ENCODE measurements at regions not wholly inside any gene's neighbourhood (a gene's known extent, or its start where the extent isn't known, plus 50 kb on each side); places are given as distances from the start of the nearest gene placed in this dataset.
"Not testable (repeated sequence)": the region's sequence is repeated elsewhere in the genome, so short reads cannot be mapped to it uniquely, and the experiment has no call there.

DNA sequence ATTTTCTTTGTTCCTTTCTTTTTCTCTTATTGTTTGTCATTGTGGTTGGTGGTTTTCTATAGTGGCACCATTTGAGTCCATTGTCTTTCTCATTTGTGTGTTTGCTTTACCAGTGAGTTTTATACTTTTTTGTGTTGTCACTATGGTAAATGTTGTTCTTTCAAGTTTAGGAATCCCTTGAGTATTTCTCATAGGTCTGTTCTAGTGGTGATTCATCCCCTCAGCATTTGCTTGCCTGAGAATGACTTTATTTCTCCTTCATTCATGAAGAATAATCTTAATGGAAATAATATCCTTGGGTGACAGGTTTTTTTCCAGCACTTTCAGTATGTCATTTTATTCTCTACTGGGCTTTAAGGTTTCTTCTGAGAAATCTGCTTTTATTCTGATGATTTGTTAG lies 209.2 kb upstream of the ASCC3 start:
- no peak overlapping the region for H3K27ac ChIP-seq (ENCODE audit: low read depth, low read length, poor library complexity, severe bottlenecking)
- intact Hi-C loops (cut with micrococcal nuclease; ENCODE audit: unreplicated experiment): no loop called here
- ChIA-PET CTCF (ENCODE audit: unreplicated experiment) (no interaction called here), POLR2A (interaction anchor here (0.6 kb wide), 2 partner anchors 20 to 744 kb away, joined by 3 to 6 read pairs; no protein-coding TSS in a partner anchor)
- no peaks in the 10 kb centered on the region for H3K9me2 ChIP-seq (ENCODE audit: insufficient read depth, low read length)
- no TSS peak for BruUV-seq (replicated peaks)
- no peaks in the 10 kb centered on the region for H4K20me1 ChIP-seq (ENCODE audit: insufficient read depth, low read length)
- no peaks in the 10 kb centered on the region for H3K79me2 ChIP-seq (ENCODE audit: insufficient read depth, low read depth, low read length)
- H3K4me2 ChIP-seq (ENCODE audit: low read length): no peak overlapping the region
- H3K4me3 ChIP-seq (ENCODE audit: low read depth, low read length, poor library complexity, severe bottlenecking): no peak overlapping the region
- DNase-seq (ENCODE audit: low spot score): no peak
- no peak overlapping the region for H2AFZ ChIP-seq (ENCODE audit: low read length)
- H3K9me3 ChIP-seq (ENCODE audit: low read length): peaks cover 12% of the 10 kb centered on the region; the same call in 1 of the 2 replicates
- no peaks in the 10 kb centered on the region for H3K4me1 ChIP-seq (ENCODE audit: insufficient read depth, low read length, poor library complexity, severe bottlenecking)
- TF ChIP-seq EZH2phosphoT487 (IDR thresholded peaks at IDR 0.05; ENCODE audit: borderline replicate concordance, low read depth, low read length): no peak
- TF ChIP-seq, protein P1, sequence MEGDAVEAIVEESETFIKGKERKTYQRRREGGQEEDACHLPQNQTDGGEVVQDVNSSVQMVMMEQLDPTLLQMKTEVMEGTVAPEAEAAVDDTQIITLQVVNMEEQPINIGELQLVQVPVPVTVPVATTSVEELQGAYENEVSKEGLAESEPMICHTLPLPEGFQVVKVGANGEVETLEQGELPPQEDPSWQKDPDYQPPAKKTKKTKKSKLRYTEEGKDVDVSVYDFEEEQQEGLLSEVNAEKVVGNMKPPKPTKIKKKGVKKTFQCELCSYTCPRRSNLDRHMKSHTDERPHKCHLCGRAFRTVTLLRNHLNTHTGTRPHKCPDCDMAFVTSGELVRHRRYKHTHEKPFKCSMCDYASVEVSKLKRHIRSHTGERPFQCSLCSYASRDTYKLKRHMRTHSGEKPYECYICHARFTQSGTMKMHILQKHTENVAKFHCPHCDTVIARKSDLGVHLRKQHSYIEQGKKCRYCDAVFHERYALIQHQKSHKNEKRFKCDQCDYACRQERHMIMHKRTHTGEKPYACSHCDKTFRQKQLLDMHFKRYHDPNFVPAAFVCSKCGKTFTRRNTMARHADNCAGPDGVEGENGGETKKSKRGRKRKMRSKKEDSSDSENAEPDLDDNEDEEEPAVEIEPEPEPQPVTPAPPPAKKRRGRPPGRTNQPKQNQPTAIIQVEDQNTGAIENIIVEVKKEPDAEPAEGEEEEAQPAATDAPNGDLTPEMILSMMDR (conservative IDR thresholded peaks at IDR 0.05; ENCODE audit: low read length): no peak
- H3K36me3 ChIP-seq (ENCODE audit: insufficient read depth, low read length): no peaks in the 10 kb centered on the region

DNA sequence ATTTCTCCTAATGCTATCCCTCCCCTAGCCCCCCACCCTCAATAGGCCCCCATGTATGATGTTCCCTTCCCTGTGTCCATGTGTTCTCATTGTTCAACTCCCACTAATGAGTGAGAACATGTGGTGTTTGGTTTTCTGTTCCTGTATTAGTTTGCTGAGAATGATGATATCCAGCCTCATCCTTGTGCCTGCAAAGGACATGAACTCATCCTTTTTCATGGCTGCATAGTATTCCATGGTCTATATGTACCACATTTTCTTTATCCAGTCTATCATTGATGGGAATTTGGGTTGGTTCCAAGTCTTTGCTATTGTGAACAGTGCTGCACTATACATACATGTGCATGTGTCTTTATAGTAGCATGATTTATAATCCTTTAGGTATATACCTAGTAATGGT lies 217.5 kb upstream of the ASCC3 start:
- BruUV-seq (replicated peaks); H3K4me2 ChIP-seq (ENCODE audit: low read length); H2AFZ ChIP-seq (ENCODE audit: low read length); H3K27ac ChIP-seq (ENCODE audit: low read depth, low read length, poor library complexity, severe bottlenecking); H3K4me3 ChIP-seq (ENCODE audit: low read depth, low read length, poor library complexity, severe bottlenecking); CTCF ChIA-PET (ENCODE audit: unreplicated experiment); H3K9me3 ChIP-seq (ENCODE audit: low read length); POLR2A ChIA-PET; H3K9me2 ChIP-seq (ENCODE audit: insufficient read depth, low read length); intact Hi-C loops (cut with micrococcal nuclease; ENCODE audit: unreplicated experiment); H3K4me1 ChIP-seq (ENCODE audit: insufficient read depth, low read length, poor library complexity, severe bottlenecking); DNase-seq (ENCODE audit: low spot score); H4K20me1 ChIP-seq (ENCODE audit: insufficient read depth, low read length); H3K79me2 ChIP-seq (ENCODE audit: insufficient read depth, low read depth, low read length); H3K36me3 ChIP-seq (ENCODE audit: insufficient read depth, low read length): not testable (repeated sequence)

DNA sequence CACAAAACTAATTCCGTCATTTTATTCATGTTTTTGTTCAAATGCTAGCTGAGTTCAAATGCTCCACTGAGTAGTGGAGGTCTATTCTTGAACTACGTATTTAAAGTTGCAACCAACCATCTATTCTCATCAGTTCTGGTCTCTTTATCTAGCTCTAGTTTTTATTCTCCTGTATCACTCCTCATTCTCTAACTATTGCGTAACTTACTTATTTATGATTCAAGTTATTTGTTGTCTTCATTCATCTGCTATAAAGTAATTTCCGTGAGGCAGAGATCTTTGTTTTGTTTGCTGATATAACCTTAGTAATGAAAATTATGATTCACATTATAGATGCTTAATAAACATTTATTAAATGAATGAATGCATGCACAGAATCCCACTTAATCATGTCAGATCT lies 221.6 kb upstream of the ASCC3 start:
- Histone ChIP-seq H3K9me2 (ENCODE audit: insufficient read depth, low read length) (no peaks in the 10 kb centered on the region), H3K4me2 (ENCODE audit: low read length) (no peak overlapping the region), H2AFZ (ENCODE audit: low read length) (no peak overlapping the region), H3K9me3 (ENCODE audit: low read length) (no peaks in the 10 kb centered on the region), H3K4me3 (ENCODE audit: low read depth, low read length, poor library complexity, severe bottlenecking) (no peak overlapping the region), H3K27ac (ENCODE audit: low read depth, low read length, poor library complexity, severe bottlenecking) (no peak overlapping the region), H3K4me1 (ENCODE audit: insufficient read depth, low read length, poor library complexity, severe bottlenecking) (no peaks in the 10 kb centered on the region), H4K20me1 (ENCODE audit: insufficient read depth, low read length) (no peaks in the 10 kb centered on the region), H3K36me3 (ENCODE audit: insufficient read depth, low read length) (no peaks in the 10 kb centered on the region), H3K79me2 (ENCODE audit: insufficient read depth, low read depth, low read length) (no peaks in the 10 kb centered on the region)
- POLR2A ChIA-PET: interaction anchor here (0.6 kb wide), 1 partner anchor 458 kb away, joined by 4 read pairs; no protein-coding TSS in a partner anchor
- CTCF ChIA-PET (ENCODE audit: unreplicated experiment): no interaction called here
- TF ChIP-seq, protein P1 (conservative IDR thresholded peaks at IDR 0.05; ENCODE audit: low read length): no peak
- no peak for TF ChIP-seq EZH2phosphoT487 (IDR thresholded peaks at IDR 0.05; ENCODE audit: borderline replicate concordance, low read depth, low read length)
- BruUV-seq (replicated peaks): no TSS peak
- intact Hi-C loops (cut with micrococcal nuclease; ENCODE audit: unreplicated experiment): no loop called here
- no peak for DNase-seq (ENCODE audit: low spot score)

Measured in OCI-LY7 (cell line).